Motor neuron (in vitro differentiated cells): ENCODE measurements at regions not wholly inside any gene's neighbourhood (a gene's known extent, or its start where the extent isn't known, plus 50 kb on each side); places are given as distances from the start of the nearest gene placed in this dataset.

Experiments
- ATAC-seq, 8 experiments: fragments of 200-7000 bp; cut with Tn5 transposase; replicated peaks in 6 of 8; 2 replicates each; pipeline ENCODE4 v1.8.0; 2021; ENCODE audit warnings: mild to moderate bottlenecking in 8 of 8, moderate library complexity in 8 of 8
- H3K27ac ChIP-seq, 2 donors: fragments of 250-450 bp; sonication (Bioruptor Pico); 2 replicates each; pipeline ENCODE4 v1.9.0; 2021; ENCODE audit warnings: antibody characterized with exemption in 2 of 2, mild to moderate bottlenecking in 2 of 2, moderate library complexity in 1 of 2
- H3K4me1 ChIP-seq, 2 donors: fragments of 250-450 bp; sonication (Bioruptor Pico); replicated peaks in 1 of 2; 2 replicates each; pipeline ENCODE4 v1.6.1; 2021; ENCODE audit warnings: antibody characterized with exemption in 2 of 2, mild to moderate bottlenecking in 2 of 2, moderate library complexity in 1 of 2
- H3K4me3 ChIP-seq, 5 donors: fragments of 250-450 bp; sonication (Bioruptor Pico); 2 replicates each; pipeline ENCODE4 v1.9.0; 2021; ENCODE audit warnings: antibody characterized with exemption in 5 of 5, mild to moderate bottlenecking in 5 of 5, moderate library complexity in 4 of 5
- WGBS, 10 experiments: fragments of 450-650 bp; shearing (Covaris generic); methylation state at CpG; one replicate each; pipeline ENCODE4 v1.0.0; 2022; 5-methylcytosine and 5-hydroxymethylcytosine counted together
- in situ Hi-C, 9 experiments: fragments of 400-800 bp; cut with MboI; loops; one replicate each; pipeline ENCODE4 v1.15.0; 2021; ENCODE audit warnings: low sequenced_read_pairs in 9 of 9, low pct_unique_long_range_greater_than_20kb in 2 of 9; ENCODE audit not compliant: unreplicated experiment in 9 of 9

- Histone ChIP-seq H3K4me3 (no peak overlapping the region), H3K27ac (no peak overlapping the region), H3K4me1 (peaks cover 3 to 8% of the 10 kb centered on the region in 2 donors)
- WGBS, 10 experiments: 13 to 81% (median 61%) methylated on average over 2 to 7 of the region's 7 CpGs
- in situ Hi-C loops: loop anchor here in 3 of 9 experiments (25.0 kb wide), 3 partner anchors 158 to 492 kb away; a partner anchor contains a TSS
- ATAC-seq: peak in 3 of 8 experiments; percentile 64 to 77 (median 69)
Measured at GRCh38 chr13:107370015-107370785, 802.3 kb upstream of the ARGLU1 start.

DNA sequence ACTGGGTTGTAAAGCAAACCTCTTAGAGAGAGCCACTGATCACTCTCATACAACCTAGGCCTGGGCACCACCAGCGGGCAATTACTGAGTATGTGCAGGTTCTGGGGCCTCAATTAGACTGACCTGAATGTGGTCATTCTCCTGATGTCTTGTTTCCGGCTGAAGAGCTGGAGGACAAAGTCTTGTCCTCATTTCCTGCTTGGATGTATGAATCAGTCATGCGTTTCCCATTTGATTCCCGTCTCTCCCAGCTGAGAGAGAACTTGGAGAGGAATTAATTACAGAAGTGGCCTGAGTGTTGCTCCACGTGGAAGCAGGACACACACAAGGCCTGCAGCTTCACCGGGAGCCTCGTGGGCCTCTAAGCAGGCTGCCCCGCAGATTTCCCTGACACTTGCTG is 799.3 kb upstream of the ARGLU1 start:
- Histone ChIP-seq H3K4me1 (no peaks in the 10 kb centered on the region), H3K27ac (no peak overlapping the region), H3K4me3 (no peak overlapping the region)
- WGBS, 10 experiments: 14 to 100% (median 79%) methylated on average over 1 to 6 of the region's 8 CpGs; no CpG with 5 or more reads in 2 of the 10 experiments
- no peak for ATAC-seq
- in situ Hi-C loops: loop anchor here in 3 of 9 experiments (25.0 kb wide), 3 partner anchors 155 to 495 kb away; a partner anchor contains a TSS

DNA sequence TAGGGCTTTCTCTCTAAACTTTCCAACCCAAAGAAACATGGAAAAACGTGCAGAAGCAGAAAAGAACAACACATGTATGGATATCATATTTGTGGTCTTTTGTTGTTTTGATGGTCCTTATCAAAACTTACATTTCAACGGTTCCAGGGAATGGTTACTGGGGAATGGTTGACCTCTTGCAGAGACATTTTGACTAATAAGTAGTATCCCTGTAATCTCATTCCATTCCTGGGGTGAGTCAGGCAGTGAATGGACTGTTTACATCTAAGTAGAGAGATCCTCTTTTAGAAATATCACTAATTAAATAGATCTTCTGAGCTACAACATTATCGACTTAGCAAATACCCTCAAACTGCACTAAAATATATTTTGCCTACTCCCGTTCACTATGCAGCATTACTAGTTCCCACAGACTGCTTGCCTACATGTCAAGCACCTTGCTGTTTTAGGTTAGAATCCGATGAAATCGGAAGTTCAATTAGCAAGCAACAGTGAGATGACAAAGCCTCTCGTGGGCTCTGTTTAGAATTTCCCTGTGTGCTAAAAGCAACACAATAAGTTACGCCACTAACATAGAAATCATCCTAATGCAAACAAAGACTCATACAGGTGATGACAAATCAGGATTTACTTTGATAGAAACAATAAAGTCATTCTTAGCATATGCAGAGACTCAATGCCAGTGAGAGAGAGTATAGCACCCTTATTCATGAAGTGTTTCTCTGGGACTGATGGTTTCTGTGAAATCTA is 797.7 kb upstream of the ARGLU1 start:
- ATAC-seq: no peak
- in situ Hi-C loops: loop anchor here in 3 of 9 experiments (25.0 kb wide), 3 partner anchors 153 to 497 kb away; a partner anchor contains a TSS
- Histone ChIP-seq H3K27ac (no peak overlapping the region), H3K4me1 (no peaks in the 10 kb centered on the region), H3K4me3 (no peak overlapping the region)
- WGBS, 10 experiments: 53 to 100% (median 73%) methylated on average over 2 to 8 of the region's 8 CpGs

GRCh38 chr13:107364658-107365057 is 796.7 kb upstream of the ARGLU1 start:
- H3K27ac ChIP-seq: no peak overlapping the region
- WGBS, 10 experiments: 71 to 100% methylated on average over 1 of the region's 1 CpG; no CpG with 5 or more reads in 8 of the 10 experiments
- no peak for ATAC-seq
- in situ Hi-C loops: loop anchor here in 3 of 9 experiments (25.0 kb wide), 3 partner anchors 152 to 498 kb away; a partner anchor contains a TSS
- no peaks in the 10 kb centered on the region for H3K4me1 ChIP-seq
- no peak overlapping the region for H3K4me3 ChIP-seq

DNA sequence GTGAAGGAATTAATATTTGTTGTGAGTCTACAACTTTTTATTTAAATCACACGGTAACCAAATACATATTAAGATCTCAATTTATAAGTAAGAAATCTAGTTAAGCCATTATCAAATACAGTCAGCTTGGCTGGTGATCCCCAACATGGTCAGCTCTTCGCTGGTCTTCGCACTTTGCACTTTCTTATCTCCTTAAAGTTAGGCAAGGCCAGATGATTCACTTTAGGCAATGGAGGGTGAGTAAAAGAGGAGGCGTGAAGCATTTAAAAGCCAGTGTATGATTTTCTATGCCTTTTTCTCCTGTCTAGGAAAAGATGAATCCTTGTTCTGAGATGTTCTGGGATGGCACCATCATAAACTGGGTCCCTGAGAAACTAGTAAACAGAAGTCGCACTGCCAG is 793.7 kb upstream of the ARGLU1 start:
- no peak for ATAC-seq
- 31 to 94% (median 73%) methylated on average over 1 to 5 of the region's 5 CpGs for WGBS, 10 experiments
- Histone ChIP-seq H3K4me1 (no peaks in the 10 kb centered on the region), H3K27ac (no peak overlapping the region), H3K4me3 (no peak overlapping the region)
- in situ Hi-C loops: loop anchor here in 3 of 9 experiments (25.0 kb wide), 3 partner anchors 149 to 501 kb away; a partner anchor contains a TSS

DNA sequence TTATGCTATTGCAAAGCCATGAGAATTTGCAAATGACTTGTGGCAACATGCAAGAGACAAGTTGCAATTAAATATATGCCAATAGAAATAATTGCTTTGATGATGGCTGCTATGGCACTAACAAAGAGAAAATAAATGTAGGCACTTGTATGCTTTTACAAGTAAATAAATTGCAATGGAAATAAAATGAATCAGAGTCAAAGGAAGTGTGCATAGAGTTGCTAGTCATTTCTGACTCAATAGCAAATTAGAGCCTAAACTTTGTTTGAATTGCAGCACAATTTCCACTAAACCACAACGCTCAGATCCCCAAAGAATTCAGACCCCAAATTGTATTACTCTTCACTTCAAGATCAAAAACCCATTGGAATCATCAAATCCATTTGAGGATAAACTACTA is 792.1 kb upstream of the ARGLU1 start:
- H3K4me3 ChIP-seq: no peak overlapping the region
- in situ Hi-C loops: loop anchor here in 3 of 9 experiments (25.0 kb wide), 3 partner anchors 148 to 502 kb away; a partner anchor contains a TSS
- peak in 1 of 8 experiments; percentile 10 for ATAC-seq
- H3K4me1 ChIP-seq: no peaks in the 10 kb centered on the region
- H3K27ac ChIP-seq: no peak overlapping the region
- 0 to 100% (median 33%) methylated on average over 1 of the region's 1 CpG; no CpG with 5 or more reads in 3 of the 10 experiments for WGBS, 10 experiments

- no peak overlapping the region for H3K27ac ChIP-seq
- no peak for ATAC-seq
- in situ Hi-C loops: loop anchor here in 3 of 9 experiments (25.0 kb wide), 3 partner anchors 147 to 503 kb away; a partner anchor contains a TSS
- H3K4me1 ChIP-seq: no peaks in the 10 kb centered on the region
- H3K4me3 ChIP-seq: no peak overlapping the region
- 80 to 100% (median 100%) methylated on average over 1 of the region's 1 CpG; no CpG with 5 or more reads in 4 of the 10 experiments for WGBS, 10 experiments
Measured at GRCh38 chr13:107358866-107359265, 790.9 kb upstream of the ARGLU1 start.

GRCh38 chr13:107351305-107351704 is 783.4 kb upstream of the ARGLU1 start:
- H3K4me3 ChIP-seq: no peak overlapping the region
- H3K27ac ChIP-seq: no peak overlapping the region
- in situ Hi-C loops: loop anchor here in 3 of 9 experiments (25.0 kb wide), 3 partner anchors 139 to 511 kb away; a partner anchor contains a TSS
- WGBS, 10 experiments: 68 to 100% (median 96%) methylated on average over 2 to 8 of the region's 8 CpGs; no CpG with 5 or more reads in 1 of the 10 experiments
- no peak for ATAC-seq
- no peaks in the 10 kb centered on the region for H3K4me1 ChIP-seq

DNA sequence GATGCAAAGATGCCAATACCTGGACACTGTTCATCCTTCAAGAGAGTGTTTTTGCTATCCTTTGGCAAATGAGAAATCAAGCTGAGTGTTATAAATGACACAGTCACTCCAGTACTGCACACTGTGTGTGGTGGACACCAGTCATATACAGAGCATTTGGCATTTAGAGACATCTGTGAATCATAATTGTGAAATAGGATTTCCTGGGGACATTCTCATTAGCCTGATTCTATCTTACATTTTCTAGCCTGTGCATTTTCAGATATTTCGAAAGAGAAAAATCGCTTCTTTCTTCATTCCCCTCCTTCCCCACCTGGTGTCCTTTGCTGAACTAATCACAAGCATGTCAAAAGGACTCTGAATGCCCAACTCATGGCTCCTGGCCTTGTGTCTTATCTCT is 781.0 kb upstream of the ARGLU1 start:
- 21 to 100% (median 67%) methylated on average over 1 to 2 of the region's 2 CpGs; no CpG with 5 or more reads in 3 of the 10 experiments for WGBS, 10 experiments
- peak in 3 of 8 experiments; percentile 40 to 71 (median 50) for ATAC-seq
- no peak overlapping the region for H3K4me3 ChIP-seq
- in situ Hi-C loops: no loop called here
- H3K4me1 ChIP-seq: peaks cover 0 to 6% of the 10 kb centered on the region in 2 donors
- H3K27ac ChIP-seq: no peak overlapping the region

GRCh38 chr13:107348471-107348870 is 780.5 kb upstream of the ARGLU1 start:
- H3K4me3 ChIP-seq: no peak overlapping the region
- no peak overlapping the region for H3K27ac ChIP-seq
- in situ Hi-C loops: no loop called here
- peaks cover 0 to 6% of the 10 kb centered on the region in 2 donors for H3K4me1 ChIP-seq
- ATAC-seq: peak in 3 of 8 experiments; percentile 44 to 75 (median 68)
- WGBS, 10 experiments: 0 to 100% (median 97%) methylated on average over 1 to 3 of the region's 6 CpGs; no CpG with 5 or more reads in 2 of the 10 experiments

DNA sequence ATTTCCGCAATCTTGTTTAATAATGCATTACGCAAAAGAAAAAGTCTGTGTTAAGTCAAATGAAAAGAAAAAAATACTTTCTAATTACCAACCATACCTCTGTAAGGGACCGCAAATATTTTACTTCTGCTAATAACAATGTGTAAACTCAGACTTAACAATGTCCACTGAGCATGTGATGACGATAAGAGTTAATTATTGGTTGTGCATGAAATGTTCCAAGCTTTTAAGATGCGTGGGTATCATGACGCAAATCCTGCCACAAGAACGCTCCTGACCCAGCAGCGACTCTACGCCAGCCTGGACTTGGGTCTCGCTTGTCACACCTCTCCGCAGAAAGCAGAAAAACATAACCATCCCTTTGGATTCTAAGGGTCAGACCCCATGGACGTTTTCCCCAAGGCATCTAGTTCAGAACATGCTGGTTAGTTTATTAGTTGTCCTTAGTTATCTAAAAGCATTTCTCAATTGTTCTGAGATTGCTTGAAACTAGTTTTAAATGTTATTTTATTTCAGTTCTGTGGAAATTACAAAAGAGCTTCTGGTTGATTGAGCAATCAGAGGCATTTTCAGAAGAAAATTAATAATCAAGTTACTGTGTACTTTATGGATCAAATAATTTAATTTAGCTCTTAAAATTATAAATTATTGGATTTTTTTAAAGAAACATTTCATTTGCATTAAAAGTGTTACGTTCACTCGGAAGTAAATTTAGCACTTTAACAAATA is 779.9 kb upstream of the ARGLU1 start:
- peaks cover 0 to 6% of the 10 kb centered on the region in 2 donors for H3K4me1 ChIP-seq
- H3K4me3 ChIP-seq: no peak overlapping the region
- in situ Hi-C loops: no loop called here
- no peak overlapping the region for H3K27ac ChIP-seq
- WGBS, 10 experiments: 82 to 97% (median 91%) methylated on average over 3 to 14 of the region's 14 CpGs; no CpG with 5 or more reads in 1 of the 10 experiments
- no peak for ATAC-seq

- WGBS, 10 experiments: 71 to 96% (median 89%) methylated on average over 2 to 3 of the region's 3 CpGs; no CpG with 5 or more reads in 1 of the 10 experiments
- Histone ChIP-seq H3K27ac (no peak overlapping the region), H3K4me3 (no peak overlapping the region), H3K4me1 (peaks cover 3 to 20% of the 10 kb centered on the region in 2 donors)
- ATAC-seq: no peak
- in situ Hi-C loops: no loop called here
Measured at GRCh38 chr13:107342747-107343146, 774.8 kb upstream of the ARGLU1 start.
